HEK293T (cell line): ENCODE measurements at regions not wholly inside any gene's neighbourhood (a gene's known extent, or its start where the extent isn't known, plus 50 kb on each side); places are given as distances from the start of the nearest gene placed in this dataset.

Experiments used
- FOXM1 ChIP-seq: fragments of 450-650 bp; IDR thresholded peaks from 2 replicates; pipeline ENCODE4 v1.6.1; 2017; ENCODE audit warnings: mild to moderate bottlenecking, borderline replicate concordance
- SP1 ChIP-seq: fragments of 450-650 bp; IDR thresholded peaks from 2 replicates; pipeline ENCODE4 v1.6.1; 2017

DNA sequence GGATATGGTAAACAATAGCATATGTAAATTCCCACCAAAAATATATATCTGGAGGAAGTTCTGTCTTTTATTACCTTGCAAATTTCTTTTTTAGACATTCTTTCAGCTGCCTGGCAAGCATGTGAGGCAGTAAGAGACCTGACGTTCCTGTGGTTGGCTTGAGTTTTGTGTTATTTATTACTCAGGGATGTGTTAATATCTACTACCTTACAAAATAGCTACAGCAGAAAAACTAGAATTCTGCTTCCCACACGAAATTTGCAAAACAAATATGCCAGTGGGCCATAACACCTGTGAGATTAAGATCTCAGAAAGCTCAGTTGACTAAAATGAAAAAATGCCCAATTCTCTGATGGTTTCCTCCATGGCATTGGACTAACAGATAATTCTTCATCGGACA lies 274.2 kb downstream of the TMEM167A start:
- TF ChIP-seq SP1 (no peak), FOXM1 (no peak)
